ENCODE measurements at regions not wholly inside any gene's neighbourhood (a gene's known extent, or its start where the extent isn't known, plus 50 kb on each side); places are given as distances from the start of the nearest gene placed in this dataset.

DNA sequence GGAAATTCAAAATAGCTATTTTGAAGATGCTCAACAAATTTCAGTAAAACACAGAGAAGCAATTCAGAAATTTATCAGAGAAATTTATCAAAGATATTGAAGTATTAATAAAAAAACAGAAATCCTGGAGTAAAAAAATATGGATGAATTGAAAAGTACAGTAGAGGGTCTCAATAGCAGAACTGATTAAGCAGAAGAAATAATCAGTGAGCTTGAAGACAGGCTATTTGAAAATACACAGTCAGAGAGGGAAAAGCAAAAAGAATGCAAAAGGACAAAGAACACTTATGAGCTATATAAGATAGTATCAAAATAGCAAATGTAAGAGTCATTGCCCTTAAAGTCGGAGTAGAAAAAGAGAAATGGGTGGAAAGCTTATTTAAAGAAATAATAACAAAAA is 107.9 kb upstream of the PPP2R2B start:
- DNase-seq (ENCODE audit: low spot score) = no peak
- peaks cover 16% of the 10 kb centered on the region for H3K9me3 Mint-ChIP-seq
- H3K27ac Mint-ChIP-seq = no peak overlapping the region
- no peaks in the 10 kb centered on the region for H3K36me3 Mint-ChIP-seq (ENCODE audit: low read depth)
- no peaks in the 10 kb centered on the region for H3K4me1 Mint-ChIP-seq (ENCODE audit: low read depth)
- no peaks in the 10 kb centered on the region for H3K27me3 Mint-ChIP-seq (ENCODE audit: low read depth)
- no peak overlapping the region for H3K4me3 Mint-ChIP-seq

GRCh38 chr5:146993876-146994530 is 115.4 kb upstream of the PPP2R2B start:
- H3K9me3 Mint-ChIP-seq = no peaks in the 10 kb centered on the region
- H3K4me1 Mint-ChIP-seq (ENCODE audit: low read depth) = no peaks in the 10 kb centered on the region
- no peak for DNase-seq (ENCODE audit: low spot score)
- no peaks in the 10 kb centered on the region for H3K27me3 Mint-ChIP-seq (ENCODE audit: low read depth)
- H3K27ac Mint-ChIP-seq = no peak overlapping the region
- no peak overlapping the region for H3K4me3 Mint-ChIP-seq
- H3K36me3 Mint-ChIP-seq (ENCODE audit: low read depth) = no peaks in the 10 kb centered on the region

- H3K27me3 Mint-ChIP-seq (ENCODE audit: low read depth) = no peaks in the 10 kb centered on the region
- H3K4me3 Mint-ChIP-seq = no peak overlapping the region
- H3K27ac Mint-ChIP-seq = no peak overlapping the region
- no peaks in the 10 kb centered on the region for H3K36me3 Mint-ChIP-seq (ENCODE audit: low read depth)
- no peak for DNase-seq (ENCODE audit: low spot score)
- H3K4me1 Mint-ChIP-seq (ENCODE audit: low read depth) = no peaks in the 10 kb centered on the region
- no peaks in the 10 kb centered on the region for H3K9me3 Mint-ChIP-seq
These were observed 117.3 kb upstream of the PPP2R2B start for GRCh38 chr5:146995878-146996277.

- no peaks in the 10 kb centered on the region for H3K27me3 Mint-ChIP-seq (ENCODE audit: low read depth)
- H3K4me3 Mint-ChIP-seq = no peak overlapping the region
- no peak overlapping the region for H3K27ac Mint-ChIP-seq
- H3K4me1 Mint-ChIP-seq (ENCODE audit: low read depth) = no peaks in the 10 kb centered on the region
- no peaks in the 10 kb centered on the region for H3K36me3 Mint-ChIP-seq (ENCODE audit: low read depth)
- no peak for DNase-seq (ENCODE audit: low spot score)
- no peaks in the 10 kb centered on the region for H3K9me3 Mint-ChIP-seq
These were observed 136.8 kb upstream of the PPP2R2B start for GRCh38 chr5:147015405-147015804.

- no peaks in the 10 kb centered on the region for H3K36me3 Mint-ChIP-seq (ENCODE audit: low read depth)
- H3K9me3 Mint-ChIP-seq = no peaks in the 10 kb centered on the region
- no peak for DNase-seq (ENCODE audit: low spot score)
- no peak overlapping the region for H3K4me3 Mint-ChIP-seq
- no peaks in the 10 kb centered on the region for H3K27me3 Mint-ChIP-seq (ENCODE audit: low read depth)
- H3K4me1 Mint-ChIP-seq (ENCODE audit: low read depth) = no peaks in the 10 kb centered on the region
- H3K27ac Mint-ChIP-seq = no peak overlapping the region
These were observed 138.6 kb upstream of the PPP2R2B start for GRCh38 chr5:147017191-147017590.

- no peak for DNase-seq (ENCODE audit: low spot score)
- Mint-ChIP-seq H3K4me3 (no peak overlapping the region), H3K27me3 (ENCODE audit: low read depth) (no peaks in the 10 kb centered on the region), H3K9me3 (no peaks in the 10 kb centered on the region), H3K27ac (no peak overlapping the region), H3K36me3 (ENCODE audit: low read depth) (no peaks in the 10 kb centered on the region), H3K4me1 (ENCODE audit: low read depth) (no peaks in the 10 kb centered on the region)
These were observed 139.1 kb upstream of the PPP2R2B start for GRCh38 chr5:147017621-147018020.

DNA sequence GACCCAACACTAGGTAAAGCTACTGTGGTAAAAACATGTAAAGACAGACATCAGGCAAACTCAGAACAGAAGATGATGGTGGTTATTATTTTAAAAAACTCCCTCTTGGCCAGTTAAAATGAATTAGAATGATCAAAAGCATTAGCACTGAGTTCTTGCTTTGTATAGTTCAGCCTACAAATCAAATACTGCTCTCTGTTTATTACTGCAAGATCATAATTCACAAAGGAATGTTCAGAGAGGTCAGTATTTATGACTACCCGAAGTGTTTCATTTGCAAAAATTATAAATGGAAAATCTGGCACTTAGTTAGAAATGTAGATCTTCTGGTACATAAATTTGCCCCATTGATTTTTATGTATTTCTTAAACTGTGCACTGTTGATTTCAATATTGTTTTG is 140.3 kb upstream of the PPP2R2B start:
- no peaks in the 10 kb centered on the region for H3K4me1 Mint-ChIP-seq (ENCODE audit: low read depth)
- no peak overlapping the region for H3K4me3 Mint-ChIP-seq
- no peak overlapping the region for H3K27ac Mint-ChIP-seq
- no peak for DNase-seq (ENCODE audit: low spot score)
- H3K36me3 Mint-ChIP-seq (ENCODE audit: low read depth) = no peaks in the 10 kb centered on the region
- H3K27me3 Mint-ChIP-seq (ENCODE audit: low read depth) = no peaks in the 10 kb centered on the region
- no peaks in the 10 kb centered on the region for H3K9me3 Mint-ChIP-seq

- no peak overlapping the region for H3K4me3 Mint-ChIP-seq
- H3K4me1 Mint-ChIP-seq (ENCODE audit: low read depth) = no peaks in the 10 kb centered on the region
- no peak overlapping the region for H3K27ac Mint-ChIP-seq
- H3K9me3 Mint-ChIP-seq = no peaks in the 10 kb centered on the region
- H3K27me3 Mint-ChIP-seq (ENCODE audit: low read depth) = no peaks in the 10 kb centered on the region
- DNase-seq (ENCODE audit: low spot score) = no peak
- no peaks in the 10 kb centered on the region for H3K36me3 Mint-ChIP-seq (ENCODE audit: low read depth)
These were observed 158.2 kb upstream of the PPP2R2B start for GRCh38 chr5:147036691-147037245.

DNA sequence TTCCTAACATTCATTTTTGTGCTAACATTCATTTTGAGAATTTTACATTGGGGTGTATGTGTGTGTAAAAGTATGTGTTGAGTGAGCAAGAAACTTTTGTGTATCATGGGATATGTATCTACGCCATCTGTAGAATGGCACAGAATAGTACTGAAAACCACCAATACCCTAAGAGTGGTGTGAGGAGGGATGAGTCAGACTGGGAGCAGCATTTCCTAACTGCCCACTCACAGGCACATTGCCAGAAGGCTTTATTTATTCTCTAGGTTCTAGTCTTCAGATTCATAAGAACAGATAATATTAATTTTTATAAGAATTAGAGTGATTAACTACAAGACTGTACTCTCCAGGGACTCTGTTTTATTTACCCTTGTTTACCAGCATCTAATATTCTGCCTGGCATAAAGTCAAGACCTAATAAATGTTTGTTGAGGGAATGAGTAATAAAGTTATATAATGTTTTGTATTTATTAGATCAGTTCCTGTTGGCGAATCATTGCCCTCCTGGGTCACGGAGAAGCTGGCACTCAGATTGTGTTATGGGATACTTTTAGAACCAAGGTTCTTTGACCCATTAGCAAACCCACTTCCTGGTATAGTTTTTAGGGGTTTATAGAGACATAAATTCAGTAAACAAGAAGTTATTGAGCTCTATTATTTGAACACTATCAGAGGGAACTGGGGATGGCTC is 159.1 kb upstream of the PPP2R2B start:
- H3K27ac Mint-ChIP-seq = no peak overlapping the region
- no peaks in the 10 kb centered on the region for H3K36me3 Mint-ChIP-seq (ENCODE audit: low read depth)
- DNase-seq (ENCODE audit: low spot score) = no peak
- no peaks in the 10 kb centered on the region for H3K4me1 Mint-ChIP-seq (ENCODE audit: low read depth)
- H3K27me3 Mint-ChIP-seq (ENCODE audit: low read depth) = no peaks in the 10 kb centered on the region
- H3K9me3 Mint-ChIP-seq = no peaks in the 10 kb centered on the region
- H3K4me3 Mint-ChIP-seq = no peak overlapping the region

DNA sequence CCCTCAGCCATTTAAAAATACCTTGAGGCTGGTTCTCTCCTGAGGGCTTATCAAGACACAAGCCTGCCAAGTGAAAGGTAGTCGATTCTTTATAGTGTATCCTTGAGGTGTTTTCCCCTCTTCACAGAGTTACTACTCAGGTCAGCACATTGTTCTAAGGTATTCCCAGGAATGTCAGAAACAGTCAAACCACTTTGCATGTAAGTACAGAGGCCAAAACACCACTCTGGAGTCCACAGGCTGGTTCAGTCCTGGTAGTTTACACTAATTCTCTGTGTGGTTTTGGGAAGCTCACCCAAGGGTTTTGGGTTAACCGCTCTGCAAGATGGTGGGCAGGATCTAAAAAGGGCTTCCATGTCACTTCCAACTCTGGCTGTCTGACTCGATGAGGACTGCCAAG is 162.3 kb upstream of the PPP2R2B start:
- H3K9me3 Mint-ChIP-seq = no peaks in the 10 kb centered on the region
- H3K4me3 Mint-ChIP-seq = no peak overlapping the region
- H3K36me3 Mint-ChIP-seq (ENCODE audit: low read depth) = no peaks in the 10 kb centered on the region
- no peaks in the 10 kb centered on the region for H3K4me1 Mint-ChIP-seq (ENCODE audit: low read depth)
- DNase-seq (ENCODE audit: low spot score) = no peak
- H3K27me3 Mint-ChIP-seq (ENCODE audit: low read depth) = no peaks in the 10 kb centered on the region
- H3K27ac Mint-ChIP-seq = no peak overlapping the region

- no peak for DNase-seq (ENCODE audit: low spot score)
- H3K4me1 Mint-ChIP-seq (ENCODE audit: low read depth) = no peaks in the 10 kb centered on the region
- no peaks in the 10 kb centered on the region for H3K9me3 Mint-ChIP-seq
- H3K4me3 Mint-ChIP-seq = no peak overlapping the region
- no peak overlapping the region for H3K27ac Mint-ChIP-seq
- no peaks in the 10 kb centered on the region for H3K27me3 Mint-ChIP-seq (ENCODE audit: low read depth)
- no peaks in the 10 kb centered on the region for H3K36me3 Mint-ChIP-seq (ENCODE audit: low read depth)
These were observed 166.2 kb upstream of the PPP2R2B start for GRCh38 chr5:147044572-147045273.

DNA sequence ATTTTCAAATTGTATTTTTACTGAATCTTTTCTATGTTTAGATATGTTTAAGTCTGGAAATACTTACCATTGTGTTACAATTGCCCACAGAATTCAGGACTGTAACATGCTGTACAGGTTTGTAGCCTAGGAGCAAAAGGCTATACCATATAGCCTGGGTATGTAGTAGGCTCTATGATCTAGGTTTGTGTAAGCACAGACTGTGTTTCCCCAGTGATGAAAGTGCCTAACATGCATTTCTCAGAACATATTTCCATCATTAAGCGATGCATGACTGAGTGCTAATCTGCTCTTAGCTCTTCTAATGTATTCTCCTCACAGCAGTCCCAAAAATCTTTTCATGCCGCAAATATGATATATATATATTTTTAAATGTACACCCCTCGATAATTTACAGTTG is 166.7 kb upstream of the PPP2R2B start:
- DNase-seq (ENCODE audit: low spot score) = no peak
- no peaks in the 10 kb centered on the region for H3K27me3 Mint-ChIP-seq (ENCODE audit: low read depth)
- H3K27ac Mint-ChIP-seq = no peak overlapping the region
- no peak overlapping the region for H3K4me3 Mint-ChIP-seq
- H3K36me3 Mint-ChIP-seq (ENCODE audit: low read depth) = no peaks in the 10 kb centered on the region
- H3K9me3 Mint-ChIP-seq = no peaks in the 10 kb centered on the region
- H3K4me1 Mint-ChIP-seq (ENCODE audit: low read depth) = no peaks in the 10 kb centered on the region

- Mint-ChIP-seq H3K4me1 (ENCODE audit: low read depth) (no peaks in the 10 kb centered on the region), H3K27me3 (ENCODE audit: low read depth) (no peaks in the 10 kb centered on the region), H3K4me3 (no peak overlapping the region), H3K36me3 (ENCODE audit: low read depth) (no peaks in the 10 kb centered on the region), H3K9me3 (no peaks in the 10 kb centered on the region), H3K27ac (no peak overlapping the region)
- no peak for DNase-seq (ENCODE audit: low spot score)
These were observed 167.7 kb upstream of the PPP2R2B start for GRCh38 chr5:147046281-147046680.

- Mint-ChIP-seq H3K27ac (no peak overlapping the region), H3K4me1 (ENCODE audit: low read depth) (no peaks in the 10 kb centered on the region), H3K27me3 (ENCODE audit: low read depth) (no peaks in the 10 kb centered on the region), H3K36me3 (ENCODE audit: low read depth) (no peaks in the 10 kb centered on the region), H3K4me3 (no peak overlapping the region), H3K9me3 (no peaks in the 10 kb centered on the region)
- DNase-seq (ENCODE audit: low spot score) = no peak
These were observed 168.3 kb upstream of the PPP2R2B start for GRCh38 chr5:147046894-147047293.
